Thymus (tissue), 11 donors: ENCODE measurements at regions not wholly inside any gene's neighbourhood (a gene's known extent, or its start where the extent isn't known, plus 50 kb on each side); places are given as distances from the start of the nearest gene placed in this dataset.

Source experiments
- DNase-seq, 9 donors: peaks; one replicate each; pipeline ENCODE4 v3.0.0-alpha.2; 2013; ENCODE audit warnings: low spot score in 9 of 9, low read depth in 6 of 9, missing footprints in 1 of 9
- H3K27ac ChIP-seq, 2 donors: one replicate each; pipeline ENCODE4 v1.5.1; 2013; ENCODE audit warnings: control low read depth in 1 of 2, low read depth in 1 of 2, low read length in 1 of 2, mild to moderate bottlenecking in 1 of 2, moderate library complexity in 1 of 2
- H3K27me3 ChIP-seq, 2 donors: one replicate each; pipeline ENCODE4 v1.5.1; 2013; ENCODE audit warnings: low read length in 1 of 2; ENCODE audit not compliant: control insufficient read depth in 2 of 2, insufficient read depth in 1 of 2
- H3K36me3 ChIP-seq, 2 donors: one replicate each; pipeline ENCODE4 v1.5.1; 2013; ENCODE audit warnings: low read length in 1 of 2, mild to moderate bottlenecking in 1 of 2, moderate library complexity in 1 of 2; ENCODE audit not compliant: control insufficient read depth in 2 of 2, insufficient read depth in 2 of 2
- H3K4me1 ChIP-seq, 2 donors: one replicate each; pipeline ENCODE4 v1.5.1; 2013; ENCODE audit warnings: low read length in 2 of 2; ENCODE audit not compliant: control insufficient read depth in 2 of 2, insufficient read depth in 2 of 2
- H3K4me3 ChIP-seq, 2 donors: one replicate each; pipeline ENCODE4 v1.5.1; 2013; ENCODE audit warnings: low read length in 2 of 2, control low read depth in 1 of 2, mild to moderate bottlenecking in 1 of 2
- H3K9me3 ChIP-seq, 2 donors: one replicate each; pipeline ENCODE4 v1.5.1; 2013; ENCODE audit warnings: low read length in 1 of 2, mild to moderate bottlenecking in 1 of 2; ENCODE audit not compliant: control insufficient read depth in 2 of 2, insufficient read depth in 1 of 2
- WGBS: extraction: QIAGEN DNeasy Blood & Tissue Kit; methylation state at CpG from one replicate; pipeline ENCODE4 v1.1.7; 2013; 5-methylcytosine and 5-hydroxymethylcytosine counted together
- donor health status: healthy.

GRCh38 chr19:30924670-30925069 is 424.6 kb downstream of the TSHZ3 start:
- H3K36me3 ChIP-seq = no peaks in the 10 kb centered on the region
- H3K4me1 ChIP-seq = no peaks in the 10 kb centered on the region
- 82% methylated on average over 11 of the region's 11 CpGs for WGBS
- no peaks in the 10 kb centered on the region for H3K9me3 ChIP-seq
- H3K4me3 ChIP-seq = no peak overlapping the region
- no peak overlapping the region for H3K27ac ChIP-seq
- DNase-seq = no peak
- H3K27me3 ChIP-seq = no peaks in the 10 kb centered on the region

DNA sequence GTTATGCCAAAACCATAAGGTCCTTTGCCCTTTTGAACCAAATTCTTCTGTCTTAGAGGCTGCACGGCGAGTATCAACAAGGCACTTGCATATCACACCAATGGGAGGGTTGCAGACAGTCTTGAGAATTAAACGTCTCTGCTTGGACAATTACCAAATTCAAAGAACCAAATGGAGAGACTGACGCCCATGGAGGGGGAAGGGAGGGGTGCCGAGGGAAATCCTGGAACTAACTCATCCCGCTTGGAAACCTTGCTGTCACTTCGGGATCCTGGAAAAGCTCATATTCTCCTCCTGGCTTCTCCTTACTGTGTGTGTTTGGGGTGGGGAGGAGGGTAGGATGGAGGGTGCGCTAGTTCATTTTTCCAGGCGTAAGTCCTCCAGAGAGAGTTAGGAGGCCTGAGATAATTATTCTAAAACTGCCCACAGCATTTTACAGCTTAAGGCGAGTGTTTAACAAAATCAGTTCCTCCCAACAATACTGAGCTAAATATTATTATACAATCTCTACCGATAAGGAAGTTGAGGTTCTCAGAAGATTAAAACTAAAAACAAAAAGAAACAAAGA is 425.1 kb downstream of the TSHZ3 start:
- no peaks in the 10 kb centered on the region for H3K4me1 ChIP-seq
- H3K27ac ChIP-seq = no peak overlapping the region
- no peak overlapping the region for H3K4me3 ChIP-seq
- WGBS = 75% methylated on average over 11 of the region's 11 CpGs
- no peaks in the 10 kb centered on the region for H3K36me3 ChIP-seq
- DNase-seq = no peak
- no peaks in the 10 kb centered on the region for H3K9me3 ChIP-seq
- no peaks in the 10 kb centered on the region for H3K27me3 ChIP-seq

DNA sequence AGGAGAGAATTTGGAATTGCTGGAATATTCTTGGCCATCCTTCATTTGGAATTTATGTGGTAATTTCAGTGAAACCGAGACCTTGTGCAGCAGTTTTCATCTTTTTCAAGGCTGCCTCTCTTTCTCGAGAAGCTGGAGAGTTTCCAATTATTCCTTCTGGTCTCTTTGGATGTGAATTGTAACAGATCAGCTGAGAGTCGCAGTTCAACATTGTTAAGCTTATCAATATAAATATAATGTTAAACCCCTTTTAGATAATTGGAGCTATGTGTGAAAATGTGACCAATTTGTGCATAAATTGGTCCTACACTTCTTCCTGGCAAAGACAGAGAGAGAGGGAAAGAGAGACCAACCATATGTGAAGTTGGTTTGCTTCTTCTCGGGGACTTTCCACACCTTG is 425.6 kb downstream of the TSHZ3 start:
- Histone ChIP-seq H3K4me1 (no peaks in the 10 kb centered on the region), H3K27me3 (no peaks in the 10 kb centered on the region), H3K27ac (no peak overlapping the region), H3K9me3 (no peaks in the 10 kb centered on the region), H3K4me3 (no peak overlapping the region), H3K36me3 (no peaks in the 10 kb centered on the region)
- DNase-seq = no peak
- 86% methylated on average over 4 of the region's 4 CpGs for WGBS

GRCh38 chr19:30923096-30923495 is 426.1 kb downstream of the TSHZ3 start:
- Histone ChIP-seq H3K4me3 (no peak overlapping the region), H3K4me1 (no peaks in the 10 kb centered on the region), H3K36me3 (no peaks in the 10 kb centered on the region), H3K27me3 (no peaks in the 10 kb centered on the region), H3K27ac (no peak overlapping the region), H3K9me3 (no peaks in the 10 kb centered on the region)
- WGBS = 74% methylated on average over 4 of the region's 4 CpGs
- no peak for DNase-seq

DNA sequence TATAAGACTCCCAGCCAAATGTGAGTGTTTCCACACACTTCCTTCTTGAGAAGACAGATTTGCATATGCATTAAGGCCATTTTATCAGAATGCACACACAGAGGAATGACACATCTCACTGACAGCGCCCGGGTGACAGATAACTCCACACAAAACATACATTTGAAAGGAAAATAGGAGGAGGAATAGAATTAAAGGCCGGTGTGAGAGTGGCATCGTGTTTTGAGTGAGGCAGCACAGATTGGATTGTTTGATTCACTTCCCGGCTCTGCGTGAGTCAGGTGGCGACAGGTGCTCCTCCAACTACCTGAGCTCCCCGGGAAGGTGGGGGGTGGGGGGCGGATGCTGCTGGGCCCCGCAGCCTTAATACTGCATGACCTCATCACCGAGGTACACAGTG is 429.0 kb downstream of the TSHZ3 start:
- Histone ChIP-seq H3K9me3 (no peaks in the 10 kb centered on the region), H3K4me3 (no peak overlapping the region), H3K27me3 (no peaks in the 10 kb centered on the region), H3K36me3 (no peaks in the 10 kb centered on the region), H3K27ac (no peak overlapping the region), H3K4me1 (no peaks in the 10 kb centered on the region)
- DNase-seq = no peak
- 83% methylated on average over 11 of the region's 11 CpGs for WGBS

- H3K4me1 ChIP-seq = no peaks in the 10 kb centered on the region
- 84% methylated on average over 1 of the region's 1 CpG for WGBS
Measured at GRCh38 chr19:30919737-30920136, 429.5 kb downstream of the TSHZ3 start.

DNA sequence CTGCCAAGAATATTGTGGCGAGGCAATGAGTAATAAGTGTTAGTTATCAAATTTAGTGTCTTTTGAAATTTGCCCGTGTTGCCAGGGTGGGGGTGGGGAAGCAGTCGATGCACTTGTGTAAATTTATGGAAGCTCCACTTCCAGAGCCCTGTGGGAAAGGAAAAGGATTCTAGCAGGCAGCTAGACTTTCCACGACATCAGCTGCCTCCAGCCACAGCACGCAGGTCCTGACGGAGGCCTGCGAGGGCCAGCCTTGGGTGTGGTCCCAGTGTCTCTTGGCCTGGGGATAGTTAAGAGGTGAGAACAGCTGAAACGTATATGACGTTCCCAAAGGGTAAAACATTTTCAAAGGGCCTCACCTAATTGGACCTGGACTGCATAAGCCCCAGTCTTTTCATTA is 433.0 kb downstream of the TSHZ3 start:
- H3K27ac ChIP-seq = no peak overlapping the region
- no peaks in the 10 kb centered on the region for H3K4me1 ChIP-seq
- no peaks in the 10 kb centered on the region for H3K36me3 ChIP-seq
- no peaks in the 10 kb centered on the region for H3K9me3 ChIP-seq
- WGBS = 90% methylated on average over 9 of the region's 9 CpGs
- H3K27me3 ChIP-seq = no peaks in the 10 kb centered on the region
- no peak overlapping the region for H3K4me3 ChIP-seq
- no peak for DNase-seq

More at GRCh38 chr19:30919737-30920136, 429.5 kb downstream of the TSHZ3 start:
- Histone ChIP-seq H3K4me3 (no peak overlapping the region), H3K27me3 (no peaks in the 10 kb centered on the region), H3K36me3 (no peaks in the 10 kb centered on the region), H3K27ac (no peak overlapping the region), H3K9me3 (no peaks in the 10 kb centered on the region)
- DNase-seq = no peak

DNA sequence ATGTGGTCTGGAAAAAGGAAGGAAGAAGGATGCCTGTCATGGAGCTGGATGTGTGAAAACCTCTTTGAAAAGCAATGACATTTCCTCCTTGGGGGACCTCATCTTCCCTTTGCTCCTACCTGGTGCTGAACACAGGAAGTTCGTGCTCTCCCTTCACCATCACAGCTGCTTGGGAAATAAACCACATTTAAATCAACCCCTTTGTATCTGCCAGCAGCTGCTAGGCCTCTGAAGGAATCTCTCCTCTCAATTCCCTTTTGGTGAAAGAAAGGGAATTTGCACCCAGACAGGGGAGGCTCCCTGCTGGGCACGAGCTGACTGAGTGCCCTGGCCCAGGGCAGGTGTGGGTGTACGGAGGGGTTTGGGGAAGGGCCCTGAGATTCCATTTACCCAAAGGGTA is 437.7 kb downstream of the TSHZ3 start:
- H3K36me3 ChIP-seq = no peaks in the 10 kb centered on the region
- no peaks in the 10 kb centered on the region for H3K9me3 ChIP-seq
- no peaks in the 10 kb centered on the region for H3K4me1 ChIP-seq
- H3K27me3 ChIP-seq = no peaks in the 10 kb centered on the region
- DNase-seq = no peak
- 52% methylated on average over 3 of the region's 3 CpGs for WGBS
- no peak overlapping the region for H3K27ac ChIP-seq
- no peak overlapping the region for H3K4me3 ChIP-seq

DNA sequence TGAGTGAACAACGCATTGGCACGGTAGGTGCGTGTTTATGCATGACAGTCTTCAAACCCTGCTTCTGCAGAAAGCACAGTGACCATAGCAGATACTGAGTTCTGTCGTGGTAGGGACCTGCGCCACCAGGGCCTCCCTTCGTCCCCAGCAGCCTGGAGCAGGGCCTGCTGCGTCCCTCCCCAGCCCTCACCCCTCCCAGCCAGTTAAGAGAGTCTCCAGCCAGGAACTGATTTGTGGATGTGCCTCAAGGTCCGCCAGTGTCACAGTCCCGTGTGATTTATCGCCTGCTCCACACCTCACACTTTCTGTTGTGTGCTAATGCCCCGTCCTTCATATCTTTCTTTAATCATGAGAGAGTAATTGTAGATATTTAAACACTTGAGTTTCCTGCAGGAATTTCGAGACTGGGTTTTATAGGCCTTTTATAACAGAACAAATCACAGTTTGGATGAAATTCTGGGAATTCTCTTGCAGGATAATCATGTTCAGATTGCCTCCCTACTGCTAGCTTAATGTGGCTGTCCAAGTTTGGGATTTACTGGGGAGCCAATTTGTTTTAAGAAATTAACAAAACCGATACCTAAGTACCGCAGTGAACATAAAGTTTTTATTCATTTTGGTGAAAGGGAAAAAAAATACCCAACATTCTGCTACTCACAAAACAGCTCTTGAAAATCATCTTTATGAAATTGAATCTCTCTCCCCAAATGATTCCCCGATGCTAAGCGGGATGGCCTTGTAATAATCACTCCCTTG is 438.6 kb downstream of the TSHZ3 start:
- Histone ChIP-seq H3K27ac (no peak overlapping the region), H3K4me1 (no peaks in the 10 kb centered on the region), H3K4me3 (no peak overlapping the region), H3K9me3 (no peaks in the 10 kb centered on the region), H3K27me3 (no peaks in the 10 kb centered on the region), H3K36me3 (no peaks in the 10 kb centered on the region)
- 96% methylated on average over 16 of the region's 16 CpGs for WGBS
- no peak for DNase-seq
